ENCODE measurements at regions not wholly inside any gene's neighbourhood (a gene's known extent, or its start where the extent isn't known, plus 50 kb on each side); places are given as distances from the start of the nearest gene placed in this dataset.

- DNase-seq: no peak
Measured at GRCh38 chr12:94094700-94095099, 53.7 kb upstream of the PLXNC1 start.

GRCh38 chr12:94095618-94096017 is 52.8 kb upstream of the PLXNC1 start:
- no peak for DNase-seq

DNA sequence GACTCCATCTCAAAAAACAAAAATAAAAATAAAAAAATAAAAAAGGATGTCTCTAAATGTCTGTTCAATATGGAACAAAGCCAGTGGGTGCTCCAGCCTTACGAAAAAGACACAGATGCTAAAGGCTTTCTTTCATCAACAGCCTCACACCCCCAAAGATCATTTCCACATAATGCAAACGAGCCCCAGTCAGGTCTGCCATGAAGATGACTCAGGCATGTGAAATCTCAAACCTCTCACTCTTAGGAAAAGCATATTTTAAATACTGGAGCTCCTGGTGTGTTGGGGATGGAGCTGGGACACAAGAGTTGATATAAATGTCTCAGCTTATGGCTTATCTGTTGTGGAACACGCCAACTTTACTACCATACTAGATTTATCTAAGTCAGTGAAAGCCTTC is 49.9 kb upstream of the PLXNC1 start:
- peak in 1 of 58 donors; percentile 6 for DNase-seq

All from anterior cingulate cortex (tissue), 58 donors.